ENCODE measurements at regions not wholly inside any gene's neighbourhood (a gene's known extent, or its start where the extent isn't known, plus 50 kb on each side); places are given as distances from the start of the nearest gene placed in this dataset.

DNA sequence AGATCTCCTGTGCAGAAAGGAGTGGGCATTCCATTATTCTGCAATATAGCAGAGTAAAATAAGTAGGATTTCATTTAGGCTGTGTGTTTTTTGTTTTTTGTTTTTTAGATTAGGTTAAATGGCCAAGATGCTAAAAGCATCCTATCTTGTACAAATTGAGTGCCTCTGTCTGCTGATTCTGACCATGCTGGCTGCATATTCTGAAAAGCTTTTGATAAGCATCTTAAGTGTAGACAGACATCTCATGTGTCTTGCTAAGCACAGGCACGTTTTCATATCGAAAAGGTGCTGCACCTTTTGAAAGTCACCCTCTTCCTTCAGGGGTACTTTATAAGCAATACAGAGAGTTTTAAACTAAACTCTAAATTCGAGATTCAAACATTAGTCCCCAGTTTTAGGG lies 74.0 kb upstream of the BCL11A start:
- Histone ChIP-seq H3K36me3 (ENCODE audit: insufficient read depth, low read length) (no peaks in the 10 kb centered on the region), H3K79me2 (ENCODE audit: insufficient read depth, low read length) (no peaks in the 10 kb centered on the region), H4K20me1 (ENCODE audit: insufficient read depth, low read length) (no peaks in the 10 kb centered on the region), H3K4me2 (ENCODE audit: insufficient read depth, low read length) (no peak overlapping the region), H3K4me3 (ENCODE audit: insufficient read depth, low read length) (no peak overlapping the region), H2AFZ (ENCODE audit: low read length) (no peak overlapping the region), H3K4me1 (ENCODE audit: insufficient read depth, low read length) (no peaks in the 10 kb centered on the region), H3K9me3 (ENCODE audit: low read depth, low read length) (no peaks in the 10 kb centered on the region), H3K27ac (ENCODE audit: low read depth, low read length) (no peak overlapping the region), H3K27me3 (ENCODE audit: insufficient read depth, low read length) (no peaks in the 10 kb centered on the region)
- no peak for DNase-seq (ENCODE audit: insufficient read length, low spot score, missing footprints)
- TF ChIP-seq, protein P1, sequence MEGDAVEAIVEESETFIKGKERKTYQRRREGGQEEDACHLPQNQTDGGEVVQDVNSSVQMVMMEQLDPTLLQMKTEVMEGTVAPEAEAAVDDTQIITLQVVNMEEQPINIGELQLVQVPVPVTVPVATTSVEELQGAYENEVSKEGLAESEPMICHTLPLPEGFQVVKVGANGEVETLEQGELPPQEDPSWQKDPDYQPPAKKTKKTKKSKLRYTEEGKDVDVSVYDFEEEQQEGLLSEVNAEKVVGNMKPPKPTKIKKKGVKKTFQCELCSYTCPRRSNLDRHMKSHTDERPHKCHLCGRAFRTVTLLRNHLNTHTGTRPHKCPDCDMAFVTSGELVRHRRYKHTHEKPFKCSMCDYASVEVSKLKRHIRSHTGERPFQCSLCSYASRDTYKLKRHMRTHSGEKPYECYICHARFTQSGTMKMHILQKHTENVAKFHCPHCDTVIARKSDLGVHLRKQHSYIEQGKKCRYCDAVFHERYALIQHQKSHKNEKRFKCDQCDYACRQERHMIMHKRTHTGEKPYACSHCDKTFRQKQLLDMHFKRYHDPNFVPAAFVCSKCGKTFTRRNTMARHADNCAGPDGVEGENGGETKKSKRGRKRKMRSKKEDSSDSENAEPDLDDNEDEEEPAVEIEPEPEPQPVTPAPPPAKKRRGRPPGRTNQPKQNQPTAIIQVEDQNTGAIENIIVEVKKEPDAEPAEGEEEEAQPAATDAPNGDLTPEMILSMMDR (IDR thresholded peaks at IDR 0.05; ENCODE audit: extremely low read depth, low read depth, low read length): no peak

DNA sequence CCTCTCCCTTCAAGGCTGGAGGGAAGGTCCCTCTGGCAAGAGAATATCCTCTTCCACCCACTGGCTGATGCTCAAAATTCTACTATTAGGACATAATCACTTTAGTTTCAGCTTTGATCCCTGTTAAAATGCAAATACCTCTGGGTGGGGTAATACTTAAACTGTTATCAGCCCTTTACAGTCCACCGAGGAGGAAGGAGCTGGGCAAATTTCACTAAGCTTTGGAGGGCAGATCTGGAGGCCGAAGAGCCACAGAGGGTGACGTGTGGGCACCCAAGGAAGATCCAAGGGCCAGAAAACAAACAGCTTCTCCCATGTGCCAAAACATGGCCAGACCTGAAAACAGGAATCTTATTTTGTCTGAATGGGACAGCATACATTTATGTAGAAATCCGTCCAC lies 74.6 kb upstream of the BCL11A start:
- Histone ChIP-seq H2AFZ (ENCODE audit: low read length) (no peak overlapping the region), H3K79me2 (ENCODE audit: insufficient read depth, low read length) (no peaks in the 10 kb centered on the region), H3K4me3 (ENCODE audit: insufficient read depth, low read length) (no peak overlapping the region), H3K4me2 (ENCODE audit: insufficient read depth, low read length) (no peak overlapping the region), H3K9me3 (ENCODE audit: low read depth, low read length) (no peaks in the 10 kb centered on the region), H3K27me3 (ENCODE audit: insufficient read depth, low read length) (no peaks in the 10 kb centered on the region), H3K36me3 (ENCODE audit: insufficient read depth, low read length) (no peaks in the 10 kb centered on the region), H3K27ac (ENCODE audit: low read depth, low read length) (no peak overlapping the region), H3K4me1 (ENCODE audit: insufficient read depth, low read length) (no peaks in the 10 kb centered on the region), H4K20me1 (ENCODE audit: insufficient read depth, low read length) (no peaks in the 10 kb centered on the region)
- no peak for DNase-seq (ENCODE audit: insufficient read length, low spot score, missing footprints)
- TF ChIP-seq, protein P1 (IDR thresholded peaks at IDR 0.05; ENCODE audit: extremely low read depth, low read depth, low read length): no peak

DNA sequence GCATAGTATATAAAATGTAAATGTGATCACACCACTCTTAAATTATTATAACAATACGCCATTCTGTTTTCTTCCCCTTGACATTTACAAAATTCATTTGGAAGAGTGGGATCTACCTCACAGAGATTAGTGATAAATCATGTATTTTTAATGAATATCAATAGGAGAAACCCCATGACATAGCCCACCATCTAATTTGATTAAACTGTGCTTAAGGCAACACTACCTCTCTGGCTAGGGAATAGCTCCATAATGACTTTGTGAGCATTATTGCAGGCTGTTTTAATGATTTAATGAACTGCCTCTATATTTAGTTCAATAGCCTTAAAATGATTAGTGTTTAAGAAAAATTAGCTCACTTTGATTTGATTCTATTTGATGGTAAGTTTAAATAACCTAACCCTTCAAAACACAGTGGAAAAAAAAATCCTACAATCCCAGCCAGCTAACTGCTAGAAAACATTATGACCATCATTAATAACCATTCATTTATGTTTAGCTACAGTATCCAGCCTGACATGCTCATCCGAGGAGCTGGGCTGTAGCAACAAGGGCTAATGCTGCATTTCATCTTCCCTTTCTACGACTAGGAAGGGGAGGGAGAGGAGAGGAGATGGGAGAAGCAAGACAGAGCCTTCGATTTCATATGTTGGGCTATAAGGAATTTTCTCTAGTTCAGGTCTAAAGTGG lies 75.3 kb upstream of the BCL11A start:
- no peaks in the 10 kb centered on the region for H3K4me1 ChIP-seq (ENCODE audit: insufficient read depth, low read length)
- no peak overlapping the region for H3K4me2 ChIP-seq (ENCODE audit: insufficient read depth, low read length)
- no peaks in the 10 kb centered on the region for H3K27me3 ChIP-seq (ENCODE audit: insufficient read depth, low read length)
- H2AFZ ChIP-seq (ENCODE audit: low read length): no peak overlapping the region
- no peak overlapping the region for H3K27ac ChIP-seq (ENCODE audit: low read depth, low read length)
- no peaks in the 10 kb centered on the region for H3K36me3 ChIP-seq (ENCODE audit: insufficient read depth, low read length)
- TF ChIP-seq, protein P1 (IDR thresholded peaks at IDR 0.05; ENCODE audit: extremely low read depth, low read depth, low read length): no peak
- H3K9me3 ChIP-seq (ENCODE audit: low read depth, low read length): no peaks in the 10 kb centered on the region
- H4K20me1 ChIP-seq (ENCODE audit: insufficient read depth, low read length): no peaks in the 10 kb centered on the region
- H3K4me3 ChIP-seq (ENCODE audit: insufficient read depth, low read length): no peak overlapping the region
- no peak for DNase-seq (ENCODE audit: insufficient read length, low spot score, missing footprints)
- no peaks in the 10 kb centered on the region for H3K79me2 ChIP-seq (ENCODE audit: insufficient read depth, low read length)

DNA sequence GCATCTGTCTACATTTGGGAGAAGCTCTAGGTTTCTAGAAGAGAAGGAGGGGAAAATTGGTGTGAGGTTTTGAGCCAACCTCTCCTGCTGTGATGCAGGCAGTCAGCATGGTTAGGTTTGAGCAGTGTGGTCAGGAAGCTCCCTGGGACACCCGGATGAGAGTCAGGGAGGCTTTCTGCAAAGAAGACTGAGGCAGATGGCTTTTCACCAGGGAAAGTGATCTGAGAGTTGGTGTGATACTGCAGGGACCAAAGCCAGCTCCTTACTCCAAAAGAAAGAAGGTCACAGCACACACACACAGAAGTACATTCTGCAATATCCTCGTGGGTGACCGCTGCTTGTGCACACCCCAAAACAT lies 75.8 kb upstream of the BCL11A start:
- TF ChIP-seq, protein P1 (IDR thresholded peaks at IDR 0.05; ENCODE audit: extremely low read depth, low read depth, low read length): no peak
- Histone ChIP-seq H2AFZ (ENCODE audit: low read length) (no peak overlapping the region), H3K4me2 (ENCODE audit: insufficient read depth, low read length) (no peak overlapping the region), H3K27me3 (ENCODE audit: insufficient read depth, low read length) (no peaks in the 10 kb centered on the region), H4K20me1 (ENCODE audit: insufficient read depth, low read length) (no peaks in the 10 kb centered on the region), H3K4me1 (ENCODE audit: insufficient read depth, low read length) (no peaks in the 10 kb centered on the region), H3K9me3 (ENCODE audit: low read depth, low read length) (no peaks in the 10 kb centered on the region), H3K27ac (ENCODE audit: low read depth, low read length) (no peak overlapping the region), H3K36me3 (ENCODE audit: insufficient read depth, low read length) (no peaks in the 10 kb centered on the region), H3K4me3 (ENCODE audit: insufficient read depth, low read length) (no peak overlapping the region), H3K79me2 (ENCODE audit: insufficient read depth, low read length) (no peaks in the 10 kb centered on the region)
- no peak for DNase-seq (ENCODE audit: insufficient read length, low spot score, missing footprints)

Data from osteoblast (primary cell).